Adrenal gland (tissue), 9 donors: ENCODE measurements at regions not wholly inside any gene's neighbourhood (a gene's known extent, or its start where the extent isn't known, plus 50 kb on each side); places are given as distances from the start of the nearest gene placed in this dataset.

Experiments used
- DNase-seq, 7 donors: peaks; one replicate each; pipeline ENCODE4 v3.0.0-alpha.2; 2019 to 2020
- H3K27ac ChIP-seq, 5 donors: fragments of 200-600 bp; sonication (generic) in 4 of 5; 1 replicate in 3 of 5; 2 replicates in 2 of 5; pipeline versions ENCODE4 v1.5.1 to v1.8.0; 2016 to 2020; ENCODE audit warnings: mild to moderate bottlenecking in 1 of 5
- H3K27me3 ChIP-seq: fragments of 200-600 bp; 2 replicates; pipeline ENCODE4 v1.8.0; 2021
- H3K36me3 ChIP-seq, 2 donors: fragments of 200-600 bp; replicated peaks in 1 of 2; 1 replicate in 1 of 2; 2 replicates in 1 of 2; pipeline versions ENCODE4 v1.5.1 to v1.8.0; 2018 to 2022
- H3K4me1 ChIP-seq, 2 donors: fragments of 200-600 bp; replicated peaks in 1 of 2; 1 replicate in 1 of 2; 2 replicates in 1 of 2; pipeline versions ENCODE4 v1.5.1 to v1.8.0; 2018 to 2021
- H3K4me3 ChIP-seq, 4 donors: fragments of 200-600 bp; sonication (generic) in 3 of 4; one replicate each; pipeline ENCODE4 v1.5.1; 2016 to 2018
- H3K9me3 ChIP-seq, 3 donors: fragments of 200-600 bp; sonication (generic) in 1 of 3; replicated peaks in 1 of 3; 1 replicate in 2 of 3; 2 replicates in 1 of 3; pipeline versions ENCODE4 v1.5.1 to v1.8.0; 2016 to 2021
- CTCF ChIP-seq, 6 experiments: fragments of 450-650 bp in 4 of 6; fragments of 200-600 bp in 2 of 6; sonication (generic) in 1 of 6; IDR thresholded peaks; 1 replicate in 5 of 6; 2 replicates in 1 of 6; pipeline versions ENCODE4 v1.5.1 to v1.8.0; 2016 to 2021; ENCODE audit warnings: antibody characterized with exemption in 6 of 6, mild to moderate bottlenecking in 2 of 6, moderate library complexity in 1 of 6
- POLR2A ChIP-seq, 2 donors: fragments of 450-650 bp; IDR thresholded peaks; one replicate each; pipeline ENCODE4 v1.6.1; 2017; ENCODE audit warnings: antibody characterized with exemption in 2 of 2, mild to moderate bottlenecking in 2 of 2, moderate library complexity in 1 of 2
- WGBS, 4 donors: extraction: QIAGEN DNeasy Blood & Tissue Kit in 2 of 4; methylation state at CpG; one replicate each; pipeline versions ENCODE4 v1.1.5 to v1.1.7; 2013 to 2017; 5-methylcytosine and 5-hydroxymethylcytosine counted together
- intact Hi-C, 2 donors: fragments of 100-400 bp; cut with DNase I; formaldehyde crosslinking; loops; one replicate each; pipeline versions ENCODE4 v1.14.1 to v1.15.0; 2022 to 2023
- donor health status: healthy with polysubstance abuse.
- donor health status: Bipolar disorder and iron deficiency.
- donor health status: DM: yes; HTN: yes; CAD: no.
- donor health status: DM: no; HTN: no; CAD: no.
- donor health status: DM: no; HTN: no; CAD: no.

- H3K27me3 ChIP-seq = no peaks in the 10 kb centered on the region
- no peaks in the 10 kb centered on the region for H3K36me3 ChIP-seq
- H3K4me3 ChIP-seq = no peak overlapping the region
- H3K9me3 ChIP-seq = no peaks in the 10 kb centered on the region
- 33 to 49% (median 38%) methylated on average over 2 of the region's 2 CpGs for WGBS, 4 donors
- TF ChIP-seq CTCF (IDR thresholded peaks at IDR 0.05) (no peak), POLR2A (IDR thresholded peaks at IDR 0.05) (no peak)
- no peak overlapping the region for H3K27ac ChIP-seq
- H3K4me1 ChIP-seq = no peaks in the 10 kb centered on the region
- intact Hi-C loops = no loop called here
- no peak for DNase-seq
Observed at GRCh38 chr2:236775511-236775910, 205.9 kb downstream of the ACKR3 start.

GRCh38 chr2:236776206-236776605 lies 206.6 kb downstream of the ACKR3 start:
- TF ChIP-seq POLR2A (IDR thresholded peaks at IDR 0.05) (no peak), CTCF (IDR thresholded peaks at IDR 0.05) (no peak)
- Histone ChIP-seq H3K4me1 (no peaks in the 10 kb centered on the region), H3K27me3 (no peaks in the 10 kb centered on the region), H3K27ac (no peak overlapping the region), H3K36me3 (no peaks in the 10 kb centered on the region), H3K4me3 (no peak overlapping the region), H3K9me3 (no peaks in the 10 kb centered on the region)
- DNase-seq = no peak
- WGBS, 4 donors = 83 to 94% (median 90%) methylated on average over 10 of the region's 10 CpGs
- intact Hi-C loops = no loop called here

- H3K4me1 ChIP-seq = no peaks in the 10 kb centered on the region
- H3K36me3 ChIP-seq = no peaks in the 10 kb centered on the region
- H3K27ac ChIP-seq = no peak overlapping the region
- no peak overlapping the region for H3K4me3 ChIP-seq
- no peak for DNase-seq
- intact Hi-C loops = no loop called here
- 66 to 71% (median 69%) methylated on average over 8 of the region's 8 CpGs for WGBS, 4 donors
- TF ChIP-seq CTCF (IDR thresholded peaks at IDR 0.05) = no peak
- H3K27me3 ChIP-seq = no peaks in the 10 kb centered on the region
- no peaks in the 10 kb centered on the region for H3K9me3 ChIP-seq
Observed at GRCh38 chr2:236776695-236777251, 207.1 kb downstream of the ACKR3 start.

- Histone ChIP-seq H3K4me3 (no peak overlapping the region), H3K9me3 (no peaks in the 10 kb centered on the region), H3K4me1 (no peaks in the 10 kb centered on the region), H3K27ac (no peak overlapping the region), H3K27me3 (no peaks in the 10 kb centered on the region), H3K36me3 (no peaks in the 10 kb centered on the region)
- intact Hi-C loops = no loop called here
- no peak for DNase-seq
- 50 to 75% (median 54%) methylated on average over 5 to 8 of the region's 8 CpGs for WGBS, 4 donors
- no peak for TF ChIP-seq POLR2A (IDR thresholded peaks at IDR 0.05)
- no peak for TF ChIP-seq CTCF (IDR thresholded peaks at IDR 0.05)
Observed at GRCh38 chr2:236777408-236777807, 207.8 kb downstream of the ACKR3 start.
